HG03432 (cell line): ENCODE measurements at regions not wholly inside any gene's neighbourhood (a gene's known extent, or its start where the extent isn't known, plus 50 kb on each side); places are given as distances from the start of the nearest gene placed in this dataset.
"Not testable (repeated sequence)": the region's sequence is repeated elsewhere in the genome, so short reads cannot be mapped to it uniquely, and the experiment has no call there.

Experiments
- ATAC-seq: cut with Tn5 transposase; IDR thresholded peaks from one replicate; pipeline ENCODE4 v1.9.1; 2021; ENCODE audit warnings: mild to moderate bottlenecking, moderate library complexity; ENCODE audit not compliant: unreplicated experiment

DNA sequence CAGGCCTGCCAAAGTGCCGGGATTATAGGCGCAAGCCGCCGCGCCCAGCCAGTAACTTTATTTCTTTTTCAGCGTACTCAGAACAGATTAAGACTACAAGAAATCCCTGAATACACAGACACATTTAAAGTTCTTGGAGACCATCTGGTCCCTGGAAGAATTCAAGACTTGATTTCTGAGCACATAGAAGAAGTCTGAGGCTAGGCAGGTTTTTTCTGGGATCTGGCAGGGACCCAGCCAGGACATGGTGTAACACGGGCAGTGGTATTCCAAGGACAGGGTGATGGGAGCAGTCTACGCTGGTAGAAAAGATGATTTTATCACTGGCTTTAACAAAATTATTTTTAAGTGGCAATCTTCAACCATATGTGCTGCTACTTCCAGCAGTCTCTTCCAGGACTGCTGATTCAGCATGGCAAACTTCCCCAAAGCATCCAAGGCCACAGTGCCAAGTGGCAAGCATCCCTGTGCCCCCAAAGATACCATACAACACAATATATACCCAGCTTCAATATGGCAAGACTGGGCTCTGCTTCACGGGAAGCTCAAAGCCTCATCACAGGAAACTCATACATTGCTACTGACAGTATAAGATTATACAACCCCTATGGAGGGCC is 105.2 kb upstream of the OR5AK2 start:
- ATAC-seq = no peak

DNA sequence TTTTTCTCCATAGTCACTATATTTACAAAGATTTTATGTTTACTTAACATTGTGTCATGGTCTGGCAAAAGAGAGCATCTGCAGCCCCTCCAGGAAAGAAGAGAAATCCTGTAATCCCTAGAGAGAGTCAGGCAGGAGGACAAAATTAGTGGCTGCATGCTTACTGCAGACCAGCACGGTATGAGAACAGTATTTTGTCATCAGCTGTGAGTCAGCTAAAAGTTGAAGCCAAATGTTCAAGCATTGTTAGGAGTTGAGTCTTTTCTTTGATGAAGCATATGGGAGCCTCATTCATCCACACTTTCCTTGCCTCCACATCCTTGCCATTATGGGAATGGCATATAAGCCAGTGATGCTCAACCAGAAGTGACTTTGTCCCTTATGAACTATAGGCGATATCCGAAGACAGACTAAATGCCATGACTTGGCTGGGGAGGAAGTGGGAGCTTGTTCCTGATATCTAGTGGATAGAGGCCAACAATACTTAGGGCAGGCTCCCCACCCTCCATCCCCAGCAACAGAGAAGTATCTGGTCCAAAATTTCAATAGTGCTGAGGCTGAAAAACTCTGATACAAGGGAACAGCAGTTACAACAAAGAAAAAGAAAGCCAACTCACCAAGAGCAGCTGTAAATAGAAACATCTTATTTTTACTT is 112.0 kb upstream of the OR5AK2 start:
- no peak for ATAC-seq

DNA sequence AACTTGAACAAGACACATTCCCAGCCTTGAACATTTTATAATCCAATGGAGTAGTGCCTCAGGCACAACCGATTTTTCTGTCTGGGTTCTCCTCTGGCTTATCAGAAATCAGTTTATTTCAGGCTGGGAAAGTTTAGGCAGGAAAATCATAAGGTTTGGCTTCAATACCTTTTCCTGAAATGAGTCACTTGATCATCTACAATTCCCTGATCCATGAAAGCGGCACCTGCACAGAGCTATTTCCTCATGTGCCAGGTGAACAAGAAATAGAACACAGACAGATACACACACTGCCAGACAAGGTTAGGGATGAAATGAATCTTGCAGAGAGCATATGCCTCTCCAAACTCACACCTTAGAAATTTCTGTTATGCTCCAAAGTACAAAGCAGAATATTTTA is 106.7 kb upstream of the OR9G4 start:
- no peak for ATAC-seq

DNA sequence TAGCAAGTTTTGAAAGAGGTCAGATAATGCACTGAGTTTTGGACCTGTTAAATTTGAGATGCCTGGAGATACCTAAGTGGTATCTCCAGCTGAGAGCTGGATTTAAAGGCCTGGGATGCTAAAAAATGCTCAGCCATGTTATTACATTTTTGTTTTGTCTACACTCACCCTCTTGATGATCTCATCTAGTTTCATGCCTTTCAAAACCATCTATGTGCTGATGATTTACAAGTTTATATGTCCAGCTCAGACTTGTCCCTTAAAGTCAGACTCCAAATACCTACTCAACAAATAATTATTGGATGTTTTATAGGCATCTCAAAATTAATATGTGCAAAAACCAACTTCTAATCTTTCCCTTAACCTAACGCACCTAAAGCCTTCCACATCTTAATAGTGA is 103.6 kb upstream of the OR9G4 start:
- ATAC-seq = no peak

DNA sequence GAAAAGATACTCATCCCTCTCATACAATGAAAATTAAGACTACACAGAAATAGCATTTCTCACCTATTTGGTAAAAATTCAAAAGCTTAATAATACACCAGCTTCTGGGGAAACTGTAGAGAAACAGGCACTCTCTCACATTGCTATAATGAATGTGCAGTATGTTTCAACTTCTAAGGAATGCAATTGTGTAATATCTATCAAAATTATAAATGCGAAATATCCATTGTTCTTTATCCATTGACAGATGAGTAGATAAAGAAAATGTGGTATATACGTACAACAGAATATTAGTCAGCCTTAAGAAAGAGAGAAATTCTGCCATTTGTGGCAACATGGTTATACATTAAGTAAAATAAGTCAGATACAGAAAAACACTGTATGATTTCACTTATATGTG is 101.4 kb upstream of the OR9G4 start:
- ATAC-seq = no peak

DNA sequence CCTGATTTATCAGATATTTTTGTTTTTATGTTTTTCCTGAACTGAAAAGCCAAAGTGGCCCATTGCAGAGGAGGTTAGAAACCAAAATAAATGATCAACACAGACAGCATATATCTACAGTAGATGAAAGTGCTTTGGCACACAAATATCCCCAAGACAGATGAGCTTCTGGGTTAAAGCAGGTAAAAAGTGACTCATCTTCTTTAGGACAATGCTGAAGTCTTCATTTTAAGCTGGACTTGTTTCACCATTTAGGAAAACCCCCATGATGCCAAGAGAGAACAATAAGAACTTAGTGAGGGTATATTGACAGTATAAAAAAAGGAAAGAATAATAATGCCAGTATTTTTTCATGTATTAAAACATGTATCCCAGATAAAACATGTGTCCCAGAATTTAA is 100.8 kb upstream of the OR9G4 start:
- ATAC-seq = no peak

DNA sequence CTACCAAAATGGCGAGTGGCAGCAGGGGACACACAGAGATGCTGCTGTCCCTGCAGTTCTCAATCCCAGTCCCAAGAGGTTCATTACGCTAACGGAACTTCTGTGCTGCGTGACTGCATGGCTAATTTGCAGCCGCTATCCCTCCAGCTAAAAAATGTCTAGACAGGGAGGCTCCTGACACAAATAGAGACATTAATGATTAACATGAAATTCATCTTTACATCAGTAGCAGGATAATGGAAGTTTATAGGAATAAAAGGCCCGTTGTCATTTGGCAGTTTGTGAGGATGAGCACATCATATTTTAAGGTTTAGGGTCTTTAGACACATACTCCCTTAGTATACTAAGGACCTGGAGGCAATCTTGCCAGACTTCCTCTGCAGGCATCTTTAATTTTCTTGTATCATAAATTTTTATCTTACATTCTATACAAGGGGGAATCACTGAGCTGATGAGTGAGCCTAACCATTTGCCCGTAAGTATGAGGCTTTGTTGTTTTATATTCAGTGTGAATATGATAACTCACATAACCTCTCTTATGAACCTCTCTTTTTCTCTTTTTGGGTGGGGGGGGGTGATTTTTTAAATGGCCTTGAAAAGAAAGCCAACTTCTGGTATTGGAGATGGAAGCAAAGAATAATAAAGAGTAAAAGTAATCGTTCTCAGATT is 99.8 kb upstream of the OR9G4 start:
- no peak for ATAC-seq

DNA sequence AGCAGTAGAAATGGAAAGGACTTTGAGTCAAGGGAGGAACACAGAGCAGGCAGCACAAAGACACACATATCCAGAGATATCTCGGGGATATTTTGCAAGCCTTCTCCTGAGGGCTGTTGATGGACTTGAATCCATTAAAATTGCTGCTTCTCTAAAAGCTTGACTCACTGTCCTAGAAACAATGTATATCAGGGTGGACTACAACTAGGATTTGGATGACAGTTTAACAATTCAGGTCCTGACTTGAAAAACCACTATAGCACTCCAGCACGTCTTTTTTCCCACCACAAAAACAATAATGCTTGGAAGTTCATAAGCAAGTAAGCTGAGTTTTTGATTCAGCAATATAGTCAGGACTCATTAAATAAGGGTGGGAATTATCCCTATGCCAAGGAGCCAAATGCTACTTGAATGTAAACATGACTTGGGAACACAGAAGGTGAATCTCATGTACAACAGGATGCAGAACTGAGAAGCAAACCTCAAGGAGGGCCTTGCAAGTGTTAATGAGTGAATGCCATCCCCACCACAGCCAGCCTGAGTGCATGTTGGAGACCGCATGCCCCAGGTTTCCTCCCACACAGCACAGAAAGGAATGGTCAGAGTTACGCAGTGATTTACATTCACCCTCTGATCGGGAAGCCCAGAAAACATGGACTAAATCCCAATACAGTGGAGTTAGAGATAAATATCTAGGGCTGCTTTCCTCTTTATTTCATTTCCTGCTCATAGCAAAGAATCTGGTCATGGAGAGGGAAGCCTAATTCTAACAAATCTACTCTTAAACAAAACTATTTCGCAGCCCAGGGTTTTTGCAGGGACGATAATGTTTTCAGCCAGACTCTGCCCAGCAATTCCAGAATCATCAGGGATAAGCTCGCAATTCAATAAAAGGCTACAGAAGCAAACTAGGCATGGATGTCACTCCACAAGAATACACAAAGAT is 98.4 kb upstream of the OR9G4 start:
- ATAC-seq = no peak

DNA sequence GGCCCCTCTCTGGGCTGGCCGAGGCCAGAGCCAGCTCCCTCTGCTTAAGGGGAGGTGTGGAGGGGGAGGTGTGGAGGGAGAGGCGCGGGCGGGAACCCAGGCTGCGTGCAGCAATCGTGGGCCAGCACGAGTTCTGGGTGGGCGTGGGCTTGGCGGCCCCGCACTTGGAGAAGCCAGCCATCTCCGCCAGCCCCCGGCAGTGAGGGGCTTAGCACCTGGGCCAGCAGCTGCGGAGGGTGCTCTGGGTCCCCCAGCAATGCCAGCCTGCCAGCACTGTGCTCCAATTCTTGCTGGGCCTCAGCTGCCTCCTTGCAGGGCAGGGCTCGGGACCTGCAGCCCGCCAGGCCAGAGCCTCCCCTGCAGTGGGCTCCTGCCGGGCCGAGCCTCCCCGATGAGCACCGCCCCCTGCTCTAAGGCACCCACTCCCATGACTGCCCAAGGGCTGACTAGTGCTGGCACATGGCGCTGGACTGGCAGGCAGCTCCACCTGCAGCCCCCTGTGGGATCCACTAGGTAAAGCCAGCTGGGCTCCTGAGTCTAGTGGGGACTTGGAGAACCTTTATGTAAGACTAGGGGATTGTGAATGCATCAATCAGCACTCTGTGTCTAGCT is 96.7 kb upstream of the OR9G4 start:
- no peak for ATAC-seq

DNA sequence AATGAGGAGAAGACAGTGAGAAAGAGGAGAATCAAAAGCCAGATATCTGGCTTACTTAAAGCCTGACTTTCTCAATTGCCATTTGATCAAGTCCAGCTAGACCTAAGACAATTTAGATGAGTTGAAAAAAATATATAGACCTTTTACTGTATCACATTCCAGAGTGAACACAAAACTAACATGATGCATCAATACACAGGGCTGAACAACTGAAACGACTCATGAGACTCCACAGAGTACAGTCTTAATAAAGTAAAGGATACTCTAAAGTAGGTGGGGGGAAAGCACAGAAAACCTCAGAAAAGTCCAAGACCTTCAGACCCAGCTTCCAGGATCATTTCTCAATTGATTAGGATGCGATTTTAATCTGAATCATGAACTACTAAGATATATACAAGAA is 95.3 kb upstream of the OR9G4 start:
- no peak for ATAC-seq

DNA sequence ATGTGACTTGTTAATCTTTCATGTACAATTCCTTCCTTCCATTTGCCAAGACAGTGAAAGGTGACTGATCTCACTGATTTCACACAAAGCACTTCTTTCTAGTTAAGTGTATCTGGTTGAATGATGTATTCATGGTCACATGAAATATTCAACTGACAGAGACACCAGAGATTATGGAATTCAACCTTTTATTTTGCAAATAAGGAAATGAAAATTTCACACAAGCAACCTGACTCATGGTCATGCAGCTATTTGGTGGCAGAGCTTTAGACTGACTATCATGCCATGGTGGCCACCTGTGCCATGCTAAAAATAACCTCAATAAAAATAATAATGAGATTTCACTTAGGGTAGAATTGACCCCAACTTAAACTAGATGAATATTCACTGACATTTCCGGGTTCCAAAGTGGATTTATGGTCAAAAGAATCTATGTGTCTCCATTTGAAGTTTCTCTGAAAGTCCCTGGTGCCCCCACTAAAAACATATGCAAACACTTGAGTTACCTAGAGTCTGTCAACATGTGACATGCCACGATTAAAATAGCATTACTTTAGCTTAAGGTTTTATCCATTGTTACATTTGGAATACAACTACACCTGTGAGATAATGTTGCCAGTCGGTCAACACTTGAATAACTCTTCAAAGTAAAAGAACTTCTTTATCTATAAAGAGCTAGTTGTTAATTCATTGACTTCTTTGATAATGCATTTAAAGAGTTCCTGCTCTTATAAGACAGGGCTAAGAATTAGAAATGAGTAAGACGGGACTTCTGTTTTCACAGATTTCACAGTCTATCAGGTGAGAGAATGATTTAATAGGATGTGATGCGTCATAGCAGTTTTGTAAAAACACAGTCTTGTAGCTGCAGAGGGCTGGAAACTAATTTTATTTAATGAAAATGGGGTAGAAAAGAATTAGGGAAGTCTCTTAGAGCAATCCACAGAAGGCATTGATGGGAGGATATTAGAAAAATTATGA is 94.6 kb upstream of the OR9G4 start:
- ATAC-seq = no peak

DNA sequence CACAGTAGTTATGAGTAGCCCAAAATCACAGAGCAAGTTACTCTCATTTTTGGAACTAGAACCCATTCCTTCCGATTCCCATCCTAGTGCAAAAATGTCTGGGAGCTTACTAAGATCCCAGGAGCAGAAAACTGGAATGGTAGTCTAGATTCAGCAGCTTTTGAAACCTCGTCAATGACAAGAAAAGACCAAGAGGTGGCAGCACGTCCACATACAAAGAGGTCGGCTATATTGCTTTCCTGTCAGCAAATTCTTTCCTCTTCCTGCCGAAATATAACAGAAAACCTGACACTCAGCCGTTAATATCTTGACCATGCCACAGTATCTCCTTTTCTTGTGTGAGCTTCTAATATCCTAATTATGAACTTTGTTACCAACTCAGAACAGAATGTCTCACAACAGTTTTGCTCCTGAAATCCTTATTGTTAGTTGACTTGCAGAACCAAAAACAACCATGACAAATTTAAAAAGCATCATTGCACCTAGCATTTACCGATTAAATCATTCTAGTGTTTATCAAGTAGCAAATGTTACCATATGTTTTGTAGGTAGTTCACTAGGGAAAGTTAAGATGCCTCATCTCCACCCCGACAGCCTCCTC is 92.8 kb upstream of the OR9G4 start:
- ATAC-seq = peak; percentile 64

DNA sequence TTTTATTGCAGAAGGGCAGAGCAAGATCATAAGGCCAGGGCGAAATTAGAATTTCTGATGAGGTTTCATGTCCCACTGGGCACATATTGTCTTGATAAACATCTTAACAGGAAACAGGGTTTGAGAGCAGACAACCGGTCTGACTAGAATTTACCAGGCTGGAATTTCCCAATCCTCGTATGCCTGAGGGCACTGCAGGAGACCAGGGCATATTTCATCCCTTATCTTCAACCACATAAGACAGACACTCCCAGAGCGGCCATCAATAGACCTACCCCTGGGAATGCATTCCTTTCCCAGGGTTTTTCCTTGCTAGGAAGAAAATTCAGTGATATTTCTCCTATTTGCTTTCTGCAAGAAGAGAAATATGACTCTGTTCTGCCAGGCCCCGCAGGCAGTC is 78.9 kb upstream of the OR9G4 start:
- not testable (repeated sequence) for ATAC-seq

DNA sequence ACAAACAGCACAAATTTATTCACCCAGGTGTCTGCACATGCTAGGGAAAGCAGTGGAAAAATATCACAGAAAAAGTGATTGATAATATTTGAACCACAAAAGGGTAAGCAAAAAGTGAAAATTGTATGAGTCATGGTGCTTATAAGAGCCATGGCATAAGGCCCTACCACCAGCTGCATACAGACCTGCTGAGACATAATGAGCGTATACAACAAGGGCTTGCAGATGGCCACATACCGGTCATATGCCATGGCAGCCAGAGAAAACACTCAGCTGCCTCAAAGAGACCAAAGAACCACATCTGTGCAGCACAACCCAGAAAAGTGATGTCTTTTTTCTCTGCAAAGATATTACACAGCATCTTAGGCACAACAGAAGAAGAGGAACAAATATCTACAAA is 71.4 kb upstream of the OR9G4 start:
- ATAC-seq = no peak

DNA sequence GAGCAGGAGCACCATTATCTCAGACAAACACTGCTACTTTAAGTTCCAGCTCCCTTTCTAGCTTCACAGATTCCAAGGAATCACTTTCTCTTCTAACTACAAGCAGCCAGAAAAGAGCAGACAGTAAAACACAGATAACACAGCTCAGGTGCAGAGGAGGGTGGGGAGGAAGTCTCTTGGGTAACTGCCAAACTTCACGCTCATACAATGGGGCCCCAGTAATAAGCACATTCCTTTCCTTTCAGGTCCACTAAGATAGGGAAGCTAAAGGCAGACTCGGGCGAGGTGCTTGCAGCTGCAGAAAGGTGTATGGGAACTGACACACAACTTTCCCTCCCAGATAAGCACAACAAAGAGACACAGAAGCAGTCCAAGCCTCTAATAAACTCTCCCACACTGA is 69.2 kb upstream of the OR9G4 start:
- ATAC-seq = no peak

DNA sequence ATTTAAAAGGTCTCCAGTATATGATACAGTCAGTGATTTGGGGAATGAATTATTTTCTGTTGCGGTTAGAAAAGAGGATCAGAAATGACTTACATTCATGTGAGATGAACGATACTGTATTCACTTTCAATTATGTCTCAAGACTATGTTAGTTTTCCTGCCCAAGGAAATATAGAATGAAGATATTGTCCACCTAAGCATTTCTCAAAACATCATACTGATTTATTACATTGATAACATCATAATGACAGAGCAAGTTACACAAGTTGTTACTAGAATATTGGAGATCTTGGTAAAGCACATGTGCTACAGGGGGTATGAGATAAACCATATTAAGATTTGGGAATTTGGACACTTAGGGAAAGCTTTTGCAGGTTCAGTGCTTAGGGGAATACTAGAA is 67.8 kb upstream of the OR9G4 start:
- no peak for ATAC-seq

DNA sequence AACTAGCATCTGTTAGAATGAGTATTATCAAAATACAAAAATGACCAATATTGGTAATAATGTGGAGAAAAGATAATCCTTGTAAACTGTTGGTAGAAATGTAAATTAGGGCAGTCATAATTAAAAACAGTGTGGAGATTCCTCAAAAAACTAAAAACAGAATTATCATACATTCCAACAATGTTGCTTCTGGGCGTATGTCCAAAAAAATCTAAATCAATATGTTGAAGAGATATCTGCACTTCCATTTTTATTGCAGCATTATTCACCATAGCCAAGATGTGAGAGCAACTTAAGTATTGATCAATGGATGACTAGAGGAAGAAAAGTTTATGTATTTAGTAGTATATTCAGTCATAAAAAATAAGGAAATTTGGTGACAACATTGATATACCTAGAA is 59.8 kb upstream of the OR9G4 start:
- no peak for ATAC-seq

DNA sequence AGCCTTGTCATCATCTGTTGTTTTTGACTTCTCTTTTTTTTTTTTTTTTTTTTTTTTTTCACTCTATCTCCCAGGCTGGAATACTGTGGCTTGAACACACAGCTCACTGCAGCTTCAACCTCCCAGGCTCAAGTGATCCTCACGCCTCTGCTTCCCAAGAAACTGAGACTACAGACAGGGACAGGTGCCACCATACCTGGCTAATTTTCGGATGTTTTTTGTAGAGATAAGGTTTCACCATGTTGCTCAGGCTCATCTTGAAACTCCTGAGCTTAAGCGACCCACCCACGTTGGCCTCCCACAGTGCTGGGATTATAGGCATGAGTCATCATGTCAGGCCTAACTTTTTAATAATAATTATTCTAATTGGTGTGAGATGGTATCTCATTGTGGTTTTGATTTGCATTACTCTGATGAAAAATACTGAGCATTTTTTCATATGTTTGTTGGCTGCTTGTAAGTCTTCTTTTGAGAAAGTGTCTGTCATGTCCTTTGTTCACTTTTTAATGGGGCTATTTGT is 51.3 kb upstream of the OR9G4 start:
- no peak for ATAC-seq
